Anterior cingulate cortex (tissue), 58 donors: ENCODE measurements at regions not wholly inside any gene's neighbourhood (a gene's known extent, or its start where the extent isn't known, plus 50 kb on each side); places are given as distances from the start of the nearest gene placed in this dataset.

Experiments used
- DNase-seq, 58 donors: peaks; one replicate each; lab custom pipeline; 2025; lab: John Stamatoyannopoulos, UW

DNA sequence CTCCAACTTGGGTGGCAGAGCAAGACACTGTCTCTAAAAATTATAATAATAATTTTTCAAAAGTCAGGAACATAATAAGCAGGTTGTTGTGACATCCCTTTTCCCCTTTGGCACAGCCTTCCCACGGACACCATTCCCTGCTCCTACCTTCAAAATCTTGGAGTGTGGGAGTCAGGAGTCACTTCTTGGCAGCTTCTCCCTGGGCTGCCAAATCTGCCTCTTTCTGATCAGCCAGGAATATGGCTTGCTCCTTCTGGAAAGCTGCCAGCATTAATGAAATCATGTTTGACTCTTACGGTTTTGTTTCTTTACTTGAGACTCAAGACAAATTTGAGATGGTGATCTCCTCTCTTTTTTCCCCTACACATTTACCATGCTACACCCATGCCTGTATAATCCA lies 391.4 kb upstream of the SYT1 start:
- peak in 3 of 58 donors; percentile 2 to 6 (median 2) for DNase-seq

DNA sequence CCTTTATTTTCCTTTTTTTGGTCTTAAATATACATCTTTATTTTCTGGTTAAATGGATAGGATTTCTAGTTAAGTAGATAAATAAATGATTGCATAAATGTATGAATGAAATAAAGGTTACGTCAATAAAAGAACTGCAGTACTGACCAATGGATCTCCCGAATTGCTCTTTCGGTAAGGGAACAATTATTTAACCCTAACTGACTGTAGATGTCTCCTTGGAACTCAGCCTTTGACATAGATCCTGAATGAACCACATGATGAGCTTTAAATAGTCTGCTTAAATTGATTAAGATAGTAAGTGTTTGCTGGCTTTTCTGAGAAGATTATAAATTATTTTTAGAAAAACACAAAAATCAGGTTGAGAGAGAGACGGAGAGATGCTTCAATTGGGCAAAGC lies 391.0 kb upstream of the SYT1 start:
- no peak for DNase-seq

DNA sequence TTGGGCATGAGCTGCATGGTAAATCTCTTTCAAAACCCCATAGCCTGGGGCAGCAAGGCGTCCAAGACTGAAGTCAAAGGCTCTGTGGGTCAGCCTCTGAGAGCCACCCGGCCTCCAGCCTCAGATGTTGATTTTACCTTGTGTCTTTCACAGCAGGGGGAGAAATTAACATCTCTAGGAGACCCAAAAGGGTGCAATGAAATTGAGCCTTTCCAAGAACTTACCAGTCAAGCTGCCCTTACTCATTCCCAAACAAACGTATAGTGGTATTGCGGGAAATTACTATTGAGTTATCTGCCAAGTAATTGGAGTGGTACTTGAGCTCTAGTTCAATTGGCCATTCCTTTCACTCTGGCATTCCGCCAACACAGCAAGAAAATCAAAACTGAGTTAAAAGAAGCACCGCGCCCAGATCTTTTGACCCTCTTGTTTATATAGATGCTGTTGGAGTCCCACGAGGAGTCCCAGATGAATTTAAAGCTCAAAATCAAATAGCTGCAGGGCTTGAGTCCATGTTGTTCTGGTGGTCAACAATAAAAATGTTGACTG lies 380.7 kb upstream of the SYT1 start:
- no peak for DNase-seq

DNA sequence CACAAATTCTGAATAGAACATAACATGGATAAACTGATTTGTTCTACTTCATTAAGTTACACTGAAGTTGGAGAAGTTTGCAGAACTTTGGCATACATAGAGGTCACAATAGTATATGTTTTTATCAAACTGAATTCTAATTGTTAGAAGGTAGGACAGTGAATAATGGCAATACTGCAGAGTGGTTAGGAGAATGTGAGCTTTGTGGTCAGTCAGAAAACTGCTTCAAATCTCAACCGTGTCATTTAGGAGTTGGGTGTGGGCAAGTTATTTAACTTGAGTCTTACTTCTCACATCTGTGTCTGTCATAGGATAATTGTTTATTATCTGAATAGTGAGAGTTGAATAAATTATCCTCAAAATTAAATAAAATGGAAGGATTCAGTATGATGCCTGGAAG lies 374.6 kb upstream of the SYT1 start:
- no peak for DNase-seq

DNA sequence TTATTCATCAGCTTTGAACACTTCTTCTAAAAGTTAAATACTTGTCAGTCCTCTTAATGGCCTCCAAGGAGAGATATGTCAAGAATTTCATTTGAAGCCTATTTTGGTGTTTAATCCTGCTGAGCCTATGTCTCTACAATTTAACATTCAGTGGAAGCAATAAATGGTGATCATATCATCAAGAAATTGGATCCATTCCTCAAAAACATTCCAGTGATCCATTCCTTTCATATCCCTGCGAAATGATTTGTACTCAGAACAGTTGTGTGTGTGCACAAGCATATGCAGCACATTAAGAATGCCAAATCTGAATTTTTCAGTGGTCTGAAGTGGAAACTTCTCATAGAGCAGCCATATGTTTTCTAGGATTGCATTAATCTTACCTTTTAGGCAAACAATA lies 373.7 kb upstream of the SYT1 start:
- DNase-seq = no peak

DNA sequence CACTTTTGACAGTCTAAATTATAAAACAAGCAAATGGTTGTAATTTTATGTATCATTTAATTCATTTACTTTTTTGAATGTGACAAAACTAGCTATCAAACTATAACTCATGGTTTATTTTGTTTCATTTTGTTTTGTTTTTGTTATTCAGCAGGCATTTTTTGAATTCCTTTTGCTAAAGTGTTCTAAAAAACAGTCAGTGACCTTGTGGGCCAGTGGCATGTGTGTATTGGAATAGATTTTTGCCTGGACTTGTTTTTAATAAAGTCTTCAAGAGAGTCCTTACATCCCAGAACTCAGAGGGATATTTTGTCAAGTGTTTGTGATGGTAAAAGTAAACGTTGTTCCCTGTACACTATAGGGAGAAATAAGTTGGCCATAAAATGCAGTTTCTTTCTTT lies 369.7 kb upstream of the SYT1 start:
- DNase-seq = no peak

DNA sequence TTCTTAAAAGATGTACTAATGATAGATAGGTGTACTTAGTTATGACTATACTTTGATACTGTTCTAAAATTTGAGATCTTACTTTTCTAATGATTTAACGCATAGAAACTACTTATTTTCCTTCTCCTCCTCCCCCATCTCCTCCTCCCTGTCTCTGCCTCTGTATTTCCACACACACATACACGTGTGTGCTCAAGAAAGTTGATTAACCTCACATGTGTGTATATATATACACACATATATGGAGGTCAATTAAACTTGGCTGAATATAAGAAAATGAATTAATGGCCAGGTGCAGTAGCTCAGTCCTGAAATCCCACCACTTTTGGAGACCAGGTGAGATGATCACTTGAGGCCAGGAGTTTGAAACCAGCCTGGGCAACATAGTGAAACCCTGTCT lies 362.7 kb upstream of the SYT1 start:
- no peak for DNase-seq

DNA sequence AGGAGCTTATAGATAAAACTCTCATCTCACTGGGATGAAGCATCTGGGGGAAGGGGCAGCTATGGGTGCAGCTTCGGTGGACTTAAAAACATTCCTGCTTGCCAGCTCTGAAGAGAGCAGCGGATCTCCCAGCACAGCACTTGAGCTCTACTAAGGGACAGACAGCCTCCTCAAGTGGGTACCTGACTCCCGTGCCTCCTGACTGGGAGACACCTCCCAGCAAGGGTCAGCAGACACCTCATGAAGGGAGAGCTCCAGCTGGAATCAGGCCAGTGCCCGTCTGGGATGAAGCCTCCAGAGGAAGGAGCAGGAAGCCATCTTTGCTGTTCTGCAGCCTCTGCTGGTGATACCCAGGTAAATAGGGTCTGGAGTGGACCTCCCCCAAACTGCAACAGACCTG lies 345.2 kb upstream of the SYT1 start:
- DNase-seq = no peak

DNA sequence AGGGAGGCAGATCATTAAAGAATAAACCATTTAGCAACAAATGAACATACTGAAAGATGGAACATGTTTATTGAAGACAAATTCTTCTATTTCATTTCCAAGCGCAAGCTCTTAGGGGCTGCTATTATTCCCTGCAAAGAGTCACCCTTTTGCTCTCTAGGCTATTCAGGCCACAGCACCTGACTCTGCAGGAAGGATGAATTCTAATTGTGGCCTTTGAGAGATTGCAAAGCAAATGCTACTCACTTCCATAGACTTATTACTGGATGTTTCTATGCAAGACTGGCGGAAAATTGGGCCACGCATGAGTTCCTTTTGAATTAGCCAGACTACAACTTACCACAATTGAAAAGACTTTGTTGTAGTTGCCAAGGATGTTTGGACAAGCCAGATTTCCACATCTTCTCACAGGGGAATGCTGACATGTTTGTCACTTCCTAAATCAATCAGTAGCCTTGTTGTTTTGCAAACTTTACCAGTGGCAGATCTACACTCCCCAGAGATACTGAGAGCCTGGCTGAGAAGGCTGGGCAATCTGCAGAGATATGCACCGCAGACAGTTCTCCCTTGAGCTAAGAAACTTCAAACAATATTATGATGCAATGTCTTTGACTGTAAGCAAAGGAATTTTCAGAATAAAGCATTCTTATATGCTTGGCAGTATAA lies 334.3 kb upstream of the SYT1 start:
- peak in 2 of 58 donors; percentile 0 to 1 for DNase-seq

DNA sequence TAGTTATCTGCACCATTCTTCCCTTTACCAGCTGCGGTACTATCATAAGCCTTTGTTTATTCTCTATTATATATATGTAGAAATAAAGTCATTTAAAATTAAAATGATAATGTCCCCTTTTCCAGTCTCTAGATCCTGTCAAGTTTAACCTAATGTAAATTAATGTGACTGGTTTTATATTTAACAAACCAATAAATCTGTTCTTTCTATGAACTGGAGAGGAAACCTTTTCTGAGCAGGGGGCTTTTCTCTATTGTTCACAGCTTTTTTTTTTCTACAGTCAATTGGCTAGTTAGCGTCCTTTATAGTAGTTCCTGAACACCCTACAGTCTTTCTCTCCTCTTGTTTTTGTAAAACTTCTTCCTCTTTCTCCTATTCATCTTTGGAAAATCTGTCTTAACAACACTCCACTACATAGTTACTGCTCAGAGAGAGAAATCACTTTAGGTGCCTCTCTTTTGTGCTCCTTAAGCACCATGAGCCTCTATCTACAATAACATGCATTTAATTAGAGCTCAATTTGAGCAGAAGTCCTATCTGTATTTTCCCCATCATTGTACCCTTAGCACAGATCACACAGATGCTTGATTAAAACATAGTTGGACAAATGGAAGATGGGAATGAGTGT lies 332.6 kb upstream of the SYT1 start:
- no peak for DNase-seq

DNA sequence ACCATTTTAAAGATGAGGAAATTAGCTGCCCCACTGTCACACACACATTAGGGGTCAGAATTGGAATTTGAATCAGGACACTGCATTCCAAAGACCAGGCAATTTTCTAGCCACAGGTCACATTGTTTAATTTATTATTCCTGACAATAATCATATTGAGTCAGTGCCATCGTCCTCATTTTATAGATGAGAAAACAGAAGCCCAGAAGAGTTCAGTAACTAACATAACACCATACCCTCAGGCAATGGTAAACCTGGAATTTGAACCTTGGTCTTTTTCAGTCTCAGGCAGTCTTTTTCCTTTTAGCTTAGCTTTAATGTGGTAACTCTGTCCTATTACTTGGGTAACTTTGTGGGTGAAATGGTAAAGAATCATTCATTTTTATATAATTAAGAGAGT lies 330.3 kb upstream of the SYT1 start:
- no peak for DNase-seq

DNA sequence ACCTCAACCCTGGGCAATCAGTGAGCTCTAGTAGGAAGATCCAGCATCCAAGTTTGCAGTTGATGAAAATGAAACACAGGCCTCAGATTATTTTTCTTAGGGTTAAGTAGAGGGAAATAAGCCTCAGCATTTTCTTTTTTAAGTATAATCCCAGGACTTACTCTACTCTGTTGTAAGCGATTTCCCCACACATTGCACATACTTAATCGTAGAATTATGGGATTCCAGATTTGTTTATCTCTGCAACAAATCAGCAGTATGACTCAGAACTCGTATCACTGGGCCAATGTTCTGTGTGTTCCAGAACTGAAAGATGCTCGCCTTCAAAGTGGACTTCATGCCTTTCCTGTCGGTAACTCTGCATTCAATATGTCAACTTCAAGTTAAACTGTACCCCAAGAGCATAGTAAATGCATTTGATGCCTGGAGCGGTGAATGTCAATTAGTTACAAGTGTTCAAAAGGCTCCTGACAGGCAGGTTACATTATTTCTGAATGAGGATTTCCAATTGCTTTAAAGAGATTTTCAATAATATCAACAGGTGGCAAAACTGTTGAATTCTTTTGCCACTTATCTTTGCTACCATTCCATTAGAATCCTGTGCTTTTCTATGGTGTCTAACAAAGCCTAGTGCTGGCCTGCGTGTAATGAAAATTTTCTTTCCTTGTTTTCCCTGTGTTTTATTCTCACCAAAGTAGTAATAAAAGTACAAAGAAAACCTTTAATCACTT lies 323.8 kb upstream of the SYT1 start:
- no peak for DNase-seq

DNA sequence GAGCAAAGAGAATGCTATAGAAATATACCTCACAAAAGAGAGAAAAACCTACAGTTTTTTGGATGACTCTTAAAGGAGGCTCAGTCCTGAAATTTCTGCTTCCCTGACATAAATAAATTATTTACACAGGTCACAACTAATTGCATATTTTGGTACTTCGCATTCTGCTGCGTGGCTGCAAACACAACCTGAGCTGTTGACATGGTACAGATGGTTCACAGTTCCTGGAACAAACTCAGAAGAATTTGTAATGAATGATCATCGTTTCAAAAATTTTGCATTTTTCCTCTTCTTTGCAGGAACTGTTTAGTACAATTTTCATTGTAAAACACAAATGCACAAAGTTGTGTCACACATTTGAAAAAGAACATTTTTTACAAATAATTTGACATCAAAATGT lies 313.7 kb upstream of the SYT1 start:
- no peak for DNase-seq

DNA sequence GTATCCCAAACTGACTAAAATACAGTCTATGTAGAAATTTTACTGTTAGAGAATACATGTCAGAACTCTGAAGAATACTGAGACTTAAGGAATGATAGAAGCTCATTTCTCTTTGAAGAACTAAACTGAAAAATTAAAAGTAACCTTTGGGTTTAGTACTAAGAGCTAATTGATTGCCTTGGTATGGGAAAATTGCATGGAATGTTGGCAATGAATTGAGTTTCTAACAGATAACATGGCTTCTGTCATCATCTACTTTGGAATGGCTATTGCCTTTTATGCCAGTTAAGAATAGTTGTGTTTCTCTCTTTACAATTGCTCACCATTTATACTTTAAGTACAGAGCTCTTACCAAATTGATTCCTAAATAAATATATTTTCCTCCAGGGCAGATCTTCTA lies 308.8 kb upstream of the SYT1 start:
- no peak for DNase-seq

DNA sequence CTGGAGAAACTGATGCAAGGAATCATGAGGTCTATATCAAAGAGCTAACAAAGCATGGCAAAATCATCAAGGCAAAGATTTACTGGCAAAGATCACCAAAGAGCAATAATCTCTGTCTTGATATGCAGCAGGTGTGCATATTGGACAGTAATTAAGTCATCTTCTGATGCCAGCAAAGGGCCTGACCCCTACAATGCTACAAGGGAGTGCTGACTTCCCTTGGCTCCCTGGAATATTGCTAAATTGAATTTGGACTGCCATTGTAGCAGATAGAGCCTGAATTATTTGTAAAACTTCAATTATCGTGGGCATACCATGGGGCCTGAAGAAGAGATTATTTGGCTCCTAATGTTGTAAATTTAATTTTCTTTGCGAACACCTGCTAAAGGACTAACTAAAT lies 307.9 kb upstream of the SYT1 start:
- DNase-seq = no peak

DNA sequence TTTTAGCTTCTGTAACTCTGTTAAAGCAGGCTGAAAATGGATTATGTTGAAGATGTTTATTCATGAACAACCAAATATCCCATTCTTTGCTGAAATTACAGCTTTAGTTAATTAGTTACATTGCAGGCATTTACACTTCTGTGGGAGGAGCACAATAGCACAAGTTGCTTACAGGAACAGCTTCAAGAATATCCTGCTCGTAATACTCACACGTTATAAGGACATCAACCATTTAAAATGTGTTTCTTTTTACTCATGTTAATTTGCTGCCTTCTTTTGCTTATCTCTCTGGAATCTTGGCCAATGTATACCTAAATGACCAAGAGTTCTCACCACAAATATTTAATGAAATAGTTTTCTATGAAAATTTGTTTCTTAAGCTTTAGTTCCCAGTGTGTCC lies 305.2 kb upstream of the SYT1 start:
- no peak for DNase-seq

DNA sequence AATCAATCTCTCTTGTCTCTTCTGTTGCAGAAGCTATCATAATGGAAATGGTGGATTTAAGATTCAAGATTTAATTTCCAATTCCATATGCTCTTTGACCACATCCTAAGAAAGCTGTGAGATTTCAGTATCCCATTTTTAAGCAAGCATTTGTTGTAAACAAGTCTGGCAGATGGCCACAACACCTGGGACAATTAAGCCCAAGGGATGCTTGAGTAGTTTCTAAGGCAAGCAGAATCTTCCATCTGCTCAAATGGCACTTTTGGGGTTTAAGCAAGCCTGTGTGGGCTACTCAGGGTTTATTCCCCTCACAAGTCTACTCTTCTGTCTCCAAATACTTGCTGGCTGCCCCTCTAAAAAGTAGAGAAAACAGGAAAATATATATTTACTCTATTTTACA lies 304.7 kb upstream of the SYT1 start:
- no peak for DNase-seq

DNA sequence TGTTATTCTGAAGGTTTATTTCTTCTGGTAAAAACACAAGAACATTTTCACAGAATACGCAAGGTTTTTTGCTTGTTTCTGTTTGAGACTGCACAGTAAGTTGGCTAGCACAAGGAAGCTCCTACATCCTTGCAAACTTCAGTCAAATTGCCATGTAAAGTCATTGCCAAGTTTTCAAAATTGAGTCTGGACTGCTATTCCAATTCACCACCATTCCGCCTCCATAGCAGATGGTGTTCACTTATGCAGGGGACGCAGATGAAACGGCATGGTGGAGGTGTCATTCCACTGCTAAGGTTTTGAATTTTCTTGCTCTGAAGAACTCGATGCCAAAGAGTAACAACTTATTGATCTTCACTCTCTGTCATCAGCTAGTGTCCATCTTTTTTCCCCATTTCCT lies 303.9 kb upstream of the SYT1 start:
- peak in 23 of 58 donors; percentile 1 to 74 (median 17) for DNase-seq

DNA sequence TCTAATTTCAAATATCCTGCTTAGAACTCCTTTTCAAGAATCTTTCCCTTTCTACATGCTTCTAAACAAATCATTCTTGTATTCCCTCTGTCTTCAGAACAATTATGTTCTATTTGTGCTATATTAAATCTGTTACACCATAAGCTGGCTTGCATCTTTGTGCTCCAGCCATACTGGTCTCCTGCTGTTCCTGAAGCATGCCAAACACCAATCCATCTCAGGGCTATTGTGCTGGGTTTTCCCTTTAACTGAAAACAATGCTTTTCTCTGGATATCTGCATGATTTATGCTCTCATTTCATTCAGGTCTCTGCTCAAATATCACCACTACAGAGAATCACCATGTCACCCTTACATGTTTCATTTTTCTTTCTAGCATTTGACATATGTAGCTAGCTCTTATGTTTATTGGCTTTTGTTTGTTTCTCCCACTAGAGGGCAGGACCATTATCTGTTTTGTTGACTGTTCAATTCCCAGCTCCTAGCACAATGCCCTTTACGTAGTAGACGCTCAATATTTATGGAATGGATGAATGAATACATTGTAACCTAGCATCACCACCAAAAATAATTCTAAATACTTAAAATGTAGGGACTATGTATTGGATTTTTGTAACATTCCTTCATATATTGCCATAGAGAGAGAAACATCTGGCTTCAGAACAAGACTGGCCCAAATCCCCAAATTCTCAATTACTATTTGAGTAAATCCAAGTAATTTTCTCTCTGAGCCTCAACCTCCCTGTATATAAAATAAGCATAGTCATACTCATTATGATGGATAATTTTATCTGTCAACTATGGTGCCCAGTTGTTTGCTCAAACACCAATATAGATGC lies 302.0 kb upstream of the SYT1 start:
- peak in 2 of 58 donors; percentile 0 to 2 for DNase-seq

DNA sequence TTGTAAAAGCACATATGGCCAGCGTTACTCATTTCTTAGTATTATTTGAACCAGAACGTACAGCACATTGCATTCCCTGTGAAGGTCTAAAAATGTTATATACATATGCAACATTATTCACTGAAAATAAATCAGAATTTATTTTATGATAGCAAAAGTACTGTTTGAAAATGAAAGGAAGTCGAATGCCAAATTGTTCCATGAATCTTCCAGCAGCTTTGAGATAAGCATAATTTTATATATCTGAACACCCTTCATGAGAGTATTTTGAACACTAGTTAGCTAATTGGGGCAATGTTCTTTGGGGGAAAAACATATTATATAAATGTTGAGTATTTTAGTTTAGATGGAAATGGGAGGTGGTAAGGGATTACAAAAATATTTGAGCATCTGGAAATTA lies 300.7 kb upstream of the SYT1 start:
- DNase-seq = peak in 1 of 58 donors; percentile 18

DNA sequence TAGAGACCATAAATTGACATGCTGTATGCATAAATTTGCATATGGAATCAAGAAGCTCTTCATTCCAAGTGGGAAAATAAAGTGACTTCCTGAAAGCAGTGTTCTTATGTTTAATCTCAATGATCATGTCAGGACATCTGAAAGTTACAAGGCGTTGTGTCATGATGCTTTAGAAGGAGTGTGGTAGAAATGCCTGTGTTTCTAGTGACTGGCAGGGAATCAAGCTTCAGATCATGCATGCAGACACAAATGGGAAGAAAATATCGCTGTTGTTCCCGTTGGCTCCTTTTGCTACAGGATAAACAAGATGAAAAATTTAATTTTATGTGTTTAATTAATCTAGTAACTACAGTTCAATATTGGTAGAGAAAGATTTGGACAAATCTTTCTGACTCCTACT lies 298.1 kb upstream of the SYT1 start:
- no peak for DNase-seq
